Activated CD8-positive, alpha-beta T cell treated with anti-CD3 and anti-CD28 coated beads for 36 hours (primary cell): ENCODE measurements at regions not wholly inside any gene's neighbourhood (a gene's known extent, or its start where the extent isn't known, plus 50 kb on each side); places are given as distances from the start of the nearest gene placed in this dataset.

Experiments used
- ATAC-seq: fragments of 200-7000 bp; cut with Tn5 transposase; one replicate; pipeline ENCODE4 v1.10.0; 2021; ENCODE audit warnings: mild to moderate bottlenecking, moderate library complexity
- CTCF ChIA-PET: fragments of 350-600 bp; sonication (Branson Sonifier 250); formaldehyde crosslinking; loops from one replicate; lab custom pipeline; 2021; ENCODE audit warnings: antibody characterized with exemption; lab: Charles Lee
- POLR2A ChIA-PET: fragments of 350-600 bp; sonication (Branson Sonifier 250); formaldehyde crosslinking; loops from one replicate; lab custom pipeline; 2021; ENCODE audit warnings: antibody characterized with exemption; lab: Charles Lee
- DNase-seq: peaks from one replicate; pipeline ENCODE4 v3.0.0-alpha.2; 2020
- H3K27ac Mint-ChIP-seq: one replicate; pipeline ENCODE4 v1.8.0; 2021; ENCODE audit warnings: mild to moderate bottlenecking, mixed read lengths
- H3K27me3 Mint-ChIP-seq: one replicate; pipeline ENCODE4 v1.8.0; 2021; ENCODE audit warnings: mixed read lengths
- H3K36me3 Mint-ChIP-seq: one replicate; pipeline ENCODE4 v1.8.0; 2021; ENCODE audit warnings: low read depth, mixed read lengths
- H3K4me1 Mint-ChIP-seq: one replicate; pipeline ENCODE4 v1.8.0; 2021; ENCODE audit warnings: low read depth, mixed read lengths
- H3K4me3 Mint-ChIP-seq: one replicate; pipeline ENCODE4 v1.8.0; 2021; ENCODE audit warnings: mild to moderate bottlenecking, moderate library complexity, mixed read lengths
- H3K9me3 Mint-ChIP-seq: one replicate; pipeline ENCODE4 v1.8.0; 2021; ENCODE audit warnings: mixed read lengths
- intact Hi-C: fragments of 100-400 bp; cut with micrococcal nuclease; formaldehyde crosslinking; loops from one replicate; pipeline ENCODE4 v1.10.0; 2022
- TF ChIP-seq, protein P1 (sequence below): fragments of 200-600 bp; IDR thresholded peaks from one replicate; pipeline ENCODE4 v1.8.0; 2022; ENCODE audit warnings: antibody characterized with exemption, mild to moderate bottlenecking

DNA sequence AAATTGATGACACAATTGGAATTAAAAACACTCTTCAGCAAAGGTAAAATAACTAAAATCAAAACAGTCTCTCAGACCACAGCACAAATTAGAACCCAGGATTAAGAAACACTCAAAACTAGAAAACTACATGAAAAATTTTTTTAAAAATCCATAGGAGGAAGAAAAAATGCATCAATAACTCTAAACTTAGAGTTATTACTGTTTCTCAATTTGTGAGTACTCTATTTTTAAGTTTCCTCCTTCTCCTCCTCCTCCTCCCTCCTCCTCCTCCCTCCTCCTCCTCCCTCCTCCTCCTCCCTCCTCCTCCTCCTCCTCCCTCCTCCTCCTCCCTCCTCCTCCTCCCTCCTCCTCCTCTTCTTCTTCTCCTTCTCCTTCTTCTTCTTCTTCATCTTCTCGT is 1395.7 kb downstream of the STIM2 start:
- TF ChIP-seq, protein P1, sequence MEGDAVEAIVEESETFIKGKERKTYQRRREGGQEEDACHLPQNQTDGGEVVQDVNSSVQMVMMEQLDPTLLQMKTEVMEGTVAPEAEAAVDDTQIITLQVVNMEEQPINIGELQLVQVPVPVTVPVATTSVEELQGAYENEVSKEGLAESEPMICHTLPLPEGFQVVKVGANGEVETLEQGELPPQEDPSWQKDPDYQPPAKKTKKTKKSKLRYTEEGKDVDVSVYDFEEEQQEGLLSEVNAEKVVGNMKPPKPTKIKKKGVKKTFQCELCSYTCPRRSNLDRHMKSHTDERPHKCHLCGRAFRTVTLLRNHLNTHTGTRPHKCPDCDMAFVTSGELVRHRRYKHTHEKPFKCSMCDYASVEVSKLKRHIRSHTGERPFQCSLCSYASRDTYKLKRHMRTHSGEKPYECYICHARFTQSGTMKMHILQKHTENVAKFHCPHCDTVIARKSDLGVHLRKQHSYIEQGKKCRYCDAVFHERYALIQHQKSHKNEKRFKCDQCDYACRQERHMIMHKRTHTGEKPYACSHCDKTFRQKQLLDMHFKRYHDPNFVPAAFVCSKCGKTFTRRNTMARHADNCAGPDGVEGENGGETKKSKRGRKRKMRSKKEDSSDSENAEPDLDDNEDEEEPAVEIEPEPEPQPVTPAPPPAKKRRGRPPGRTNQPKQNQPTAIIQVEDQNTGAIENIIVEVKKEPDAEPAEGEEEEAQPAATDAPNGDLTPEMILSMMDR = no peak
- CTCF ChIA-PET = no interaction called here
- intact Hi-C loops = no loop called here

DNA sequence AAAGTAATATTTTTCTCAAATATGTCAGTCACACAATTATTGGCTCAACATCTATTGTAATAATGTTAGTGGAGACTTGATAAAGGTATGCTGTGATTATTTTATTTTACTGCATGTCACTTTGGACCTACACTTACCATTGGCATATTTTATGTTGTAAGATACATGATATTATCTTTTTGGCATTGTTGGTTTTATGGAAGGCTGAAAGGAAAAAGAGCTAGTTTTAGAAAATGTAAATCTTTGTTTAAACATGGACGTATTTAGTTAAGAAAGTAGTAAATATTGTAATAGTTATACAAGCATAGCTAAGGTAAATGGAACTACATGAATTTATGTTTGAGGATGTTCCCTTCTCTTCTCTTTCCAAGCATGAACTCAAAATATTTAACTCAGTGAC is 1399.3 kb downstream of the STIM2 start:
- no peak for ATAC-seq
- no peak overlapping the region for H3K4me3 Mint-ChIP-seq
- peaks cover 15% of the 10 kb centered on the region for H3K9me3 Mint-ChIP-seq
- ChIA-PET POLR2A (no interaction called here), CTCF (no interaction called here)
- no peaks in the 10 kb centered on the region for H3K36me3 Mint-ChIP-seq
- no peak overlapping the region for H3K27ac Mint-ChIP-seq
- TF ChIP-seq, protein P1 = no peak
- H3K4me1 Mint-ChIP-seq = no peaks in the 10 kb centered on the region
- H3K27me3 Mint-ChIP-seq = no peaks in the 10 kb centered on the region
- intact Hi-C loops = no loop called here
- DNase-seq = no peak

More for the DNA sequence above, 1395.7 kb downstream of the STIM2 start:
- Mint-ChIP-seq H3K4me3 (no peak overlapping the region), H3K9me3 (peaks cover 14% of the 10 kb centered on the region), H3K4me1 (no peaks in the 10 kb centered on the region), H3K36me3 (no peaks in the 10 kb centered on the region), H3K27me3 (no peaks in the 10 kb centered on the region), H3K27ac (no peak overlapping the region)
- POLR2A ChIA-PET = no interaction called here
- ATAC-seq = no peak
- DNase-seq = no peak

DNA sequence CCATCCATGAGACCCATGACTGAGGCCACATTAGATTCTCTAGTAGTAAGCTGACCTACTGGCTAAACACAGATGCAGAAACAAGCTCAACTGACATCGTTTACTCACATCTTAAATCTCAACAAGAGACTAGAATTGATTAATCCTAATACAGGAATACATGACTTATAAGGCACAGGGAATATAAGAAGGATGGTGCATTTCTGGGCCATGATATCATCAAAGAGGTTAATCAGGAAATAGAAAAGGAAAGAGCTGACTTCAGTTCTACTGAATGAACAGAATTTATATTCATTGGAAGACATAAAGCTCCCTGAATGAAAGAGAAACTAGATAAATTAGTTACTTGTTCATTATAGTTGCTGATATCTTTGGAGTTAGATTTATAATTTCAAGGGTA is 1406.5 kb downstream of the STIM2 start:
- Mint-ChIP-seq H3K4me3 (no peak overlapping the region), H3K36me3 (no peaks in the 10 kb centered on the region), H3K9me3 (peaks cover 7% of the 10 kb centered on the region), H3K4me1 (no peaks in the 10 kb centered on the region), H3K27ac (no peak overlapping the region), H3K27me3 (no peaks in the 10 kb centered on the region)
- TF ChIP-seq, protein P1 = no peak
- DNase-seq (no peak), ATAC-seq (no peak)
- intact Hi-C loops = no loop called here
- CTCF ChIA-PET = no interaction called here
- POLR2A ChIA-PET = no interaction called here

DNA sequence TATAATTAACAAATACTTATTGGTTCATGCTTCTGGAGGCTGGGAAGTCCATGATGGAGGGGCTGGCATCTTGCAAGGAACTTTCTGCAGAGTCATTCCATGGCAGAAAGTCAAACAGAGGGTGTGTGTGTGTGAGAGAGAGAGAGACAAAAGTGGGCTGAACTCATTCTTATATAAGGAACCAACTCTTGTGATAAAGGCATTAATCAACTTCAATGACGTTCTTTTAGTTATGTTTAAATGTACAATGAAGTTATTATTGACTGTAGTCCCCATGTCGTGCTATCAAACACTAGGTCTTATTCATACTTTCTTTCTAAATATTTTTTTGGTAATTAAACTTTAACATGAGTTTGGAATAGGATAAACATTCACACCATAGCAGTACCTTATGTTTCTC is 1408.8 kb downstream of the STIM2 start:
- POLR2A ChIA-PET = no interaction called here
- H3K27me3 Mint-ChIP-seq = no peaks in the 10 kb centered on the region
- H3K36me3 Mint-ChIP-seq = no peaks in the 10 kb centered on the region
- no peak overlapping the region for H3K27ac Mint-ChIP-seq
- H3K4me1 Mint-ChIP-seq = no peaks in the 10 kb centered on the region
- ATAC-seq (no peak), DNase-seq (no peak)
- no peak overlapping the region for H3K4me3 Mint-ChIP-seq
- CTCF ChIA-PET = no interaction called here
- H3K9me3 Mint-ChIP-seq = peaks cover 2% of the 10 kb centered on the region
- TF ChIP-seq, protein P1 = no peak
- intact Hi-C loops = no loop called here

DNA sequence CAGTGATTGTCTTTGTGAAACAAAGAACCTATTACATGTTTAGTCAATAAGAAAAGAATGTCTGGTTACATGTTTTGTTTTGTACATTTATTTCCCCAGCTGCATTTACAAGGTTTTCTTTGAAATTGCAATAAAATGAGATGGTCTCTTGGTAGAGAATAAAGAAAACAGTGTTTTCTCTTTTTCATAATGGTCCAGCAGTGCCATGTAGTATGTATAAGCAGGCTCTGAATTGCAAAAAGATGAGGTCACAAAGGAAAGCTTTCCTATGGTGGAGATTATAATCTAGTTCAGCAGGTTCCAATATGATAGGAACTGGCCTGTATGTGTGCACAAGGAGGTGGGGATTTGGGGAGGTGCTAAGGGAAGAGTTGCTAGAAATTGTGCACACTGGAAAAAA is 1417.3 kb downstream of the STIM2 start:
- Mint-ChIP-seq H3K4me3 (no peak overlapping the region), H3K9me3 (peaks cover 2% of the 10 kb centered on the region), H3K27ac (no peak overlapping the region), H3K4me1 (no peaks in the 10 kb centered on the region), H3K36me3 (no peaks in the 10 kb centered on the region), H3K27me3 (no peaks in the 10 kb centered on the region)
- TF ChIP-seq, protein P1 = no peak
- ATAC-seq = no peak
- ChIA-PET CTCF (no interaction called here), POLR2A (no interaction called here)
- intact Hi-C loops = no loop called here
- no peak for DNase-seq
